ENCODE measurements at regions not wholly inside any gene's neighbourhood (a gene's known extent, or its start where the extent isn't known, plus 50 kb on each side); places are given as distances from the start of the nearest gene placed in this dataset.

DNA sequence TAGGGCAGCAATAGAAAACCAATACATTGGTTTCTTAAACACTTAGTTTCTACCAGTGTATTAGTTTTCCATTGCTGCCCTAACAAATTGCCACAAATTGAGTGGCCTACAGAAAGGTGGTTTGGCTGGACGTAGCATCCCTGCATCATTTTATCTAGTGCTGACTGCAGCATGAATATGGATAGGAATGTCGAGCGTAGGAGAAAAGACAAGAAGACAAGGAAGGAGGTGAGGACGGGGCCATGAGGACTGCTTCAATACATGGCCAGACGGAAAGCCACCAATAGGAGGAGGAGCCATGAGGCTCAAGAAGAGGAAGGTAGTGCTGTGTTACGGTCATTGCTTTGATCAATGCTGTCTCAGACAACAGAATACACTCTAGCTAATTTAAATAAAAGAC is 154.5 kb upstream of the NDUFV2 start:
- ATAC-seq (no peak), DNase-seq (no peak)
- Histone ChIP-seq H3K27me3 (no peaks in the 10 kb centered on the region), H3K36me3 (no peaks in the 10 kb centered on the region), H3K4me1 (no peaks in the 10 kb centered on the region), H3K4me3 (no peak overlapping the region), H3K9me3 (no peaks in the 10 kb centered on the region), H3K27ac (no peak overlapping the region)
- WGBS (ENCODE audit: insufficient coverage, low coverage, low lambda C conversion rate, missing lambda C conversion rate) = 68% methylated on average over 6 of the region's 6 CpGs
- TF ChIP-seq, protein P1, sequence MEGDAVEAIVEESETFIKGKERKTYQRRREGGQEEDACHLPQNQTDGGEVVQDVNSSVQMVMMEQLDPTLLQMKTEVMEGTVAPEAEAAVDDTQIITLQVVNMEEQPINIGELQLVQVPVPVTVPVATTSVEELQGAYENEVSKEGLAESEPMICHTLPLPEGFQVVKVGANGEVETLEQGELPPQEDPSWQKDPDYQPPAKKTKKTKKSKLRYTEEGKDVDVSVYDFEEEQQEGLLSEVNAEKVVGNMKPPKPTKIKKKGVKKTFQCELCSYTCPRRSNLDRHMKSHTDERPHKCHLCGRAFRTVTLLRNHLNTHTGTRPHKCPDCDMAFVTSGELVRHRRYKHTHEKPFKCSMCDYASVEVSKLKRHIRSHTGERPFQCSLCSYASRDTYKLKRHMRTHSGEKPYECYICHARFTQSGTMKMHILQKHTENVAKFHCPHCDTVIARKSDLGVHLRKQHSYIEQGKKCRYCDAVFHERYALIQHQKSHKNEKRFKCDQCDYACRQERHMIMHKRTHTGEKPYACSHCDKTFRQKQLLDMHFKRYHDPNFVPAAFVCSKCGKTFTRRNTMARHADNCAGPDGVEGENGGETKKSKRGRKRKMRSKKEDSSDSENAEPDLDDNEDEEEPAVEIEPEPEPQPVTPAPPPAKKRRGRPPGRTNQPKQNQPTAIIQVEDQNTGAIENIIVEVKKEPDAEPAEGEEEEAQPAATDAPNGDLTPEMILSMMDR (IDR thresholded peaks at IDR 0.05) = no peak
- TF ChIP-seq POLR2A (IDR thresholded peaks at IDR 0.05) = no peak
- intact Hi-C loops (cut with DNase I) = no loop called here

DNA sequence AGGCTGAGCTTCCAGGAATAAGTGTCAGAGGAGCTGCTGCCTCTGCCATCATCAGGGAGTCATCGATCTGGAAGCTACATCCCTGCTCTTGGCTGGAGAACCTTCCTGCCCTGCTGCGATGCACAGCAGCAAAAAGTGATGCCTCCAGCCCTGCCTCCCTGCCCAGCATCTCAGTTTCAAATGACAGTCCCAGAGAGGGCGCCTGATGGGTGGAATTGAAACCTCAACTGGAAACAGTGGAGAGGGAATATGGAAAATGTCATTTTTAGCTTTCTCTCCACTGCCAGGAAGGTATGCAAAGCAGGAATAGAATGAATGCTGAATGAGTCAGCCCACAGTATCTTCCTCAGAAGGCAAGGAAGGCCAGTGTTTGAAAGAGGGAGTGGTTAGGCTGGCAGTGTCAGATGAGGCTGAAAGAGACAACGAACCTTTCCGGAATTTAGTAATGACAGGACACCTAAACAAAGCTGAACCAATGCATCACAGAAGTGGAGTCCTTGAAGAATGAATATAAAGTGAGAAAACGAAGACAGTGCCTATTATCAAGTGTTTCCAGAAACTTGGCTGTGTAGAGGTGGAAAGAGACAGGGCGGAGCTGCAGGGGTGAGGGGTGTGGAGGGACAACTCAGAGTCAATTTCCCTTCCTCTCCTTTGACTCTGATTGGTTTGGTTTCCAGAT is 153.9 kb upstream of the NDUFV2 start:
- DNase-seq = no peak
- intact Hi-C loops (cut with DNase I) = no loop called here
- H3K27ac ChIP-seq = no peak overlapping the region
- H3K36me3 ChIP-seq = no peaks in the 10 kb centered on the region
- WGBS (ENCODE audit: insufficient coverage, low coverage, low lambda C conversion rate, missing lambda C conversion rate) = 61% methylated on average over 4 of the region's 7 CpGs
- no peaks in the 10 kb centered on the region for H3K27me3 ChIP-seq
- H3K4me1 ChIP-seq = no peaks in the 10 kb centered on the region
- H3K4me3 ChIP-seq = no peak overlapping the region
- ATAC-seq = no peak
- TF ChIP-seq, protein P1 (IDR thresholded peaks at IDR 0.05) = no peak
- no peak for TF ChIP-seq POLR2A (IDR thresholded peaks at IDR 0.05)
- no peaks in the 10 kb centered on the region for H3K9me3 ChIP-seq

DNA sequence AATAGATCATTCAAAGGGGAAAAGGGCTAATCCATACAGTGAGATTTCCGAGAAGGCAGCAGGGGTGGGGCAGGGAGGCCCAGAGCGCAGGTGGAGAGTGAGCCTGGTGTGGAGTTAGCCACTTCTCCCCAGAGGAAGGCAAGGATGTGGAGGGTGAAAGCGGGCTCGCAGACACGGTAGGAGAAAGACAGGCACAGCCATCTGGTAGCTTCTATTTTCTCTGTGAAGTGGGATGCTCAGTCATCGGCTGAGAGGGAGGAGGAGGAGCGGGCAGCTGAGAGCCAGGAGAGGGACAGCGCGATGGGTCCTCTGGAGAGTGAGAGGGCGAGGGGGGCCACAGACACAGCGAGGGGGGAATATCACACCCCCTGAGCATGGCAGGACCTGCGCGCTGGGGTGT is 153.3 kb upstream of the NDUFV2 start:
- Histone ChIP-seq H3K36me3 (no peaks in the 10 kb centered on the region), H3K4me3 (no peak overlapping the region), H3K9me3 (no peaks in the 10 kb centered on the region), H3K27me3 (no peaks in the 10 kb centered on the region), H3K4me1 (no peaks in the 10 kb centered on the region), H3K27ac (no peak overlapping the region)
- 69% methylated on average over 10 of the region's 13 CpGs for WGBS (ENCODE audit: insufficient coverage, low coverage, low lambda C conversion rate, missing lambda C conversion rate)
- TF ChIP-seq, protein P1 (IDR thresholded peaks at IDR 0.05) = no peak
- no peak for TF ChIP-seq POLR2A (IDR thresholded peaks at IDR 0.05)
- ATAC-seq = peak in 1 of 4 donors; percentile 12
- no peak for DNase-seq
- intact Hi-C loops (cut with DNase I) = no loop called here

DNA sequence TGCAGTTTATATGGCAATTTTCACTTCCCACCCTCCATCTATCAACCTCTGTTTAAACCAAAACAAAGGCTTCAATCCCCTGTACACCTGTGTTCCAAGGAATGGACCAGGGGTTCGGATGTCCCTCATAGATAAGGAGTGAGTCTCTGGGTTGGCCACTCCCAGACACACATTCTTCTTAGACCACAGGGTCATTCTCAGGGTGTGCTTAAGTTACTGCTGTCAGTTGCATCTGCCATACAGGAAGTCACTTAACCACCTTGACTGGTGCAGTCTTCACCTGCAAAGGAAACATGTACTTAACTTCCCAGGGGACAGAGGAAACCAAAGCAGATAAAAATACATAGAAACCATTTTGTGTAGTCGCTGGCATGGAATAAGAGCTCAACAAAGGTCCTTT is 151.0 kb upstream of the NDUFV2 start:
- DNase-seq (no peak), ATAC-seq (no peak)
- Histone ChIP-seq H3K27ac (no peak overlapping the region), H3K9me3 (no peaks in the 10 kb centered on the region), H3K27me3 (no peaks in the 10 kb centered on the region), H3K4me1 (no peaks in the 10 kb centered on the region), H3K4me3 (no peak overlapping the region), H3K36me3 (no peaks in the 10 kb centered on the region)
- WGBS (ENCODE audit: insufficient coverage, low coverage, low lambda C conversion rate, missing lambda C conversion rate) = 60% methylated on average over 2 of the region's 2 CpGs
- TF ChIP-seq, protein P1 (IDR thresholded peaks at IDR 0.05) = no peak
- TF ChIP-seq POLR2A (IDR thresholded peaks at IDR 0.05) = no peak
- intact Hi-C loops (cut with DNase I) = no loop called here

DNA sequence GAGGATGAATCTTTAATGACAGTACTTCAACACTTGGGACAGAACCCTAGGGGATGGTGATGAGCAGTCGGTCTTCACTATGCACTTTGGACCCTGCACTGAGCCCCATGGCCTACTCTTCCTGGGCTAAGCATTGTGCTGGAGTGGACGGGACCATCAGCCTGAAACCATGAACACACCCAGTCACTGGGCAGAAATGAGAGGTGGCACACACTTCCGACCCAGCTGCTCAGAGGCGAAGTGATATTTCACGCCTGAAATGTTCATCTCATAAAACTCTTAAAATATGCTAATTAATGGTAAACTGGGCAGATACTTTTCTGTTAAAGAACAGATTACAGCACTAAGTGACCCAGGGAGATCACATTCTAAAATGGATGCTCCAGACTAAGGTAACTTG is 150.3 kb upstream of the NDUFV2 start:
- Histone ChIP-seq H3K27ac (no peak overlapping the region), H3K4me1 (no peaks in the 10 kb centered on the region), H3K4me3 (no peak overlapping the region), H3K9me3 (no peaks in the 10 kb centered on the region), H3K36me3 (no peaks in the 10 kb centered on the region), H3K27me3 (no peaks in the 10 kb centered on the region)
- intact Hi-C loops (cut with DNase I) = no loop called here
- ATAC-seq (no peak), DNase-seq (no peak)
- no peak for TF ChIP-seq POLR2A (IDR thresholded peaks at IDR 0.05)
- TF ChIP-seq, protein P1 (IDR thresholded peaks at IDR 0.05) = no peak
- no CpG with 5 or more reads among the region's 5 CpGs for WGBS (ENCODE audit: insufficient coverage, low coverage, low lambda C conversion rate, missing lambda C conversion rate)
